Fibroblast of the conjunctiva (primary cell): ENCODE measurements at regions not wholly inside any gene's neighbourhood (a gene's known extent, or its start where the extent isn't known, plus 50 kb on each side); places are given as distances from the start of the nearest gene placed in this dataset.

Source experiments
- DNase-seq: peaks from one replicate; pipeline ENCODE4 v3.0.0-alpha.2; 2010; ENCODE audit warnings: low read depth

DNA sequence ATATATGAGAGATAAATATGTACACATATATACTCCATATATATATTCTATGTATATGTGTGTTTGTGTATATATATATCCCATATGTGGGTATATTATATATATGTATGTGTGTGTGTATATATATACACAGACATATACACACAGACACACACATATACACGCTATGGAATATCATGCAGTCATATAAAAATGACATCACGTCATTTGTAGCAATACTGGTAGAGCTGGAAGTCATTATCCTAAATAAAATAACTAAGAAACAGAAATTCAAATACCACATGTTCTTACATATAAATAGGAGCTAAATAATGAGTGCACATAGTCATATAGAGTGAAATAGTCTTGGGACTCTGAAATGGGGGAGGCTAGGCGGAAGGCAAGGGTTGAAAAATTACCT, 1000.2 kb downstream of the LRFN5 start:
- DNase-seq: no peak

- DNase-seq: no peak
Observed at GRCh38 chr14:42602336-42602845, 995.7 kb downstream of the LRFN5 start.

GRCh38 chr14:42572032-42572431, 965.4 kb downstream of the LRFN5 start:
- DNase-seq: no peak

DNA sequence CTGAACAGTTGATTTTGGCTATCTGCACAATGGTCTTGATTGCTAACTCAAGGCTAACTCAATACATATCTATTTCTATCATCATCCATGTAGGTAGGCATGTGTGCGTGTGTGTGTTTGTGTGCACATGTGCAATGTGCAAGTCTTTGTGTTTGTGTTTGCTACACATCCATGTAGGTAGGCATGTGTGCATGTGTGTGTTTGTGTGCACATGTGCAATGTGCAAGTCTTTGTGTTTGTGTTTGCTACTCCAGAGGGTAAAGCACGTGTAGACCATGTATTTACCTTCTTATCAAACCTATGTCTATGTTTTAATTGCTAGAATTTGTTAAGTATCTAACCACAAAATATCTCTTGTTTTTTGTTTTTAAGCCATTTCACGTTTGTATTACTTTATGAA, 962.6 kb downstream of the LRFN5 start:
- no peak for DNase-seq

- no peak for DNase-seq
Observed at GRCh38 chr14:42565556-42565955, 958.9 kb downstream of the LRFN5 start.

- no peak for DNase-seq
Observed at GRCh38 chr14:42563313-42563712, 956.6 kb downstream of the LRFN5 start.

DNA sequence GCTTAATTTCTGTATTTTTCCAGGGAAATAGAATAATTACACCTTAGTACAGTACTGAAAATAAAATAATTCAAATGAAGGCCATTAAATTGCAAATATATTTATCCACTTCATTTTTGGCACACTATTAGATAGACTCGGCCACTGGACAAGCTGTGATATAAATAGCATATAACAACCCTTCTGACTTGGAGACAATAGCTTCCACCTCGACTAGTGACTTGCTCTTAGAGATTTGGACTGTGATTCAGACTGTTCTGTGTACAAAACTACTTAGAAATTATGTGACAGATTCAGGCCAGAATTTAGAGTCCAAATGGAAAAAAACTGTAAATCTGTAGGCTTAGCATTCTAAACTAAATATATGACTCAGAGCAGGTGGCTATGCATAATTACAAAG, 949.9 kb downstream of the LRFN5 start:
- no peak for DNase-seq

GRCh38 chr14:42555365-42555764, 948.7 kb downstream of the LRFN5 start:
- no peak for DNase-seq

DNA sequence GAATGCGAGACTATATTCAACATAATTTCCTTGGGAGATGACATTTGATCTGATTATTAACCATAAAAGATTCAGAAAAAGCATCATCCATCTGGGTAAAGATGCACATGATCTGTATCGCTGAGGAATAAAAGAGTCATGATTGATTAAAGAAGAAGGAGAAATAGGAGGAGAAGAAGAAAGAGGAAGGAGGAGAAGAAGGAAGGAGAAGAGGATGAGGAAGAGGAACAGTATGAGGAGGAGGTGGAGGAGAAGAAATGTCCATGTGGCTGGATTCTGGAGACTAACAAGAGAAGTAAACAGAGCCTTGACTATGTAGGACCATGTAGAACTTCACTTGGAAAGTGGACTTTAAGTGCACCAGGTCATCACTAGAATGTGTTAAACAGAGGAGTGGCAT, 947.4 kb downstream of the LRFN5 start:
- no peak for DNase-seq

GRCh38 chr14:42550310-42550709, 943.6 kb downstream of the LRFN5 start:
- no peak for DNase-seq

- no peak for DNase-seq
Observed at GRCh38 chr14:42548349-42548748, 941.7 kb downstream of the LRFN5 start.

- DNase-seq: no peak
Observed at GRCh38 chr14:42545636-42546035, 939.0 kb downstream of the LRFN5 start.

GRCh38 chr14:42541535-42542001, 934.9 kb downstream of the LRFN5 start:
- peak; percentile 31 for DNase-seq

GRCh38 chr14:42535397-42535796, 928.7 kb downstream of the LRFN5 start:
- DNase-seq: no peak

GRCh38 chr14:42533476-42533875, 926.8 kb downstream of the LRFN5 start:
- DNase-seq: no peak

DNA sequence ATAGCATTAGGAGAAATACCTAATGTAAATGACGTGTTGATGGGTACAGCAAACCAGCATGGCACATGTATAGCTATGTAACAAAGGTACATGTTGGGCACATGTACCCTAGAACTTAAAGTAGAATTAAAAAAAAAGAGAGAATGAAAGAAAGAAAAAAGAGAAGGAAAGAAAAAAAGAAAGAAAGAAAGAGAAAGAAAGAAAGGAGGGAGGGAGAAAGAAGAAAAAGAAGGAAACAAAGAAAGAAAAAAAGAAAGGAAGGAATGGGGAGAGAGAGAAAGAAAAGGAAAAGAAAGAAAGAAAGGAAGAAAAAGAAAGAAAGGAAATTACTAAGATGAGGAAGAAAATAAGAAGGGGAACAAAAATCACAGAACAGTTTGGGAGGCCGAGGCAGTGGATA, 925.5 kb downstream of the LRFN5 start:
- DNase-seq: no peak

DNA sequence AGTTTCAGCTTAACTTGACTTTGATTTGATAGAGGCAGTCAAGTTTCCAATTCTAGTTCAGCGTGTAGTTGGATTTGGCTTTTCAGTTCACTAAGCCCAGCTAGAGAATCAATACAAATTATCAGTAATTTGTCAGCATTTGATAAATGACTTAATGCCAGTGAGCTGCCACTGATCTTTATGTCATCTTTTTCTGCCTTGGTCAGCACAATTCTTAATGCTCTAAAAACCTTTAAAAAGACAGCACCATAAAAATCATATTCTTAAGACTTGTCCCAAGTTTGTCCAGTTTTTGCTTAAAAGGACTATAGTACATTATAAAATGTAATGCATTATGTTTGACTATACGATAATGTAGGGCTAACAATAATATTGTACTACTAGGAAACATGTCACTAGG, 920.5 kb downstream of the LRFN5 start:
- DNase-seq: no peak

- DNase-seq: no peak
Observed at GRCh38 chr14:42523666-42524065, 917.0 kb downstream of the LRFN5 start.

DNA sequence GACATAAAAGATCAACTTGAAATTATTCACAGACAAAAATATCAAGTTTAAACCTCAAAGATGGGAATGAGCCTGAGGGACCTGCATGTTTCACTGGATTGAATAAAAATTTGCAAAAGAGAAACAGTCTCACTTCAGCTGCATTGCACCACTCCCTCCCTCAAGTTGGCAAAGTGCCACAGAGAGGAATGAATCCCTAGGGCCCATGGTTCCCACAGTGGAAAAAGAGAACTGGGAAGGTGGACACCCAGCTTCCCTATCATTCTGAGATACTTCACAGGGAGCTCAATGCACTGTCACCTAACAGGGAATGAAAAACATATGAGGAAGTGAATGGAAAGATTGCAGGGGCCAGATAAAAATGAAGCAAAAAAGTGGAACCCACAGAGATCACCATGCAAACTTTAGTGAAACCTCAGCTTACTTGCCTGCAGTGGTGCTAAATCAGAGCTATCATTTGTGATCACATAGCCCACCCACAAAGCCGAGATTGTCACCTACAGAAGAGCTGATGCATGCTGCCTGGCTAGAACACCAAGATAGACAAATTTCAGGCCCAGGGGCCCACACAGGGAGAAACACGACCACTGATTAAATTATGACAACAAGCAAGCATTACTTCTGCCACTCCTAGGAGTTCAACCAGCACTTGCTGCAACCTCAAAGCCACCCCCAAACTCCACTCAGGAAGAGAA, 911.3 kb downstream of the LRFN5 start:
- DNase-seq: no peak

GRCh38 chr14:42513837-42514236, 907.2 kb downstream of the LRFN5 start:
- DNase-seq: no peak

DNA sequence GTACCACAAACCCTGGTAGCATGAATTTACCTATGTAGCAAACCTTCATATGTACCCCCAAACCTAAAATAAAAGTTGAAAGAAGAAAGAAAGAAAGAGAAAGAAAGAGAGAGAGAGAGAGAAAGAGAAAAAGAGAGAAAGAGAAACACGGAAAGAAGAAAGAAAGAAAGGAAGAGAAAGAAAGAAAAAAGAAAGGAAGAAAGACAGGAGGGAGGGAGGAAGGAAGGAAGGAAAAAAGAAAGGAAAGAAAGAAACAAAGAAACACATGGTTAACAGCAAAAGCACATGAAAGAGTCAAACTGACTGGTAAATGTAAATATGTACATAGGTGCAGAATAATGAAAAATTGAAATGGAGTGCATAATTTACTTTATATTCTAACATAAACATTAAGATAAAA, 903.4 kb downstream of the LRFN5 start:
- no peak for DNase-seq

- no peak for DNase-seq
Observed at GRCh38 chr14:42508209-42508946, 901.7 kb downstream of the LRFN5 start.

DNA sequence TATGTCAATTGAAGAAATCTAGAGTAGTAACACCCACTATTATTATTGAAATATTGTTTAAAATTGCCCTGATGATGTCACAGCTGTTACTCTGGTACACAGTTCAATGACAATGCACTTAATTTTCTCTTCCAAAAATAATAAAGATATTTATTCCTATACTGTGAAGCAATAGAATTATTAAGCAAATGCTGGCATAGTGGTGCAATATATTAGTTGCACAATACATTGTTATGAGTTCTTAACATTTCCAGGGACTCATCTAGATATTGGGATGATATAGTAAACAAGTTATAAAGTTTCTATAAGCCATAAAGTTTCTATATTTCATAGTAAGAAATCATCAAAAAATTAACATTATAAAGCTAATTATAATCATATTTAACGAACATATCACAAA, 897.8 kb downstream of the LRFN5 start:
- DNase-seq: no peak

DNA sequence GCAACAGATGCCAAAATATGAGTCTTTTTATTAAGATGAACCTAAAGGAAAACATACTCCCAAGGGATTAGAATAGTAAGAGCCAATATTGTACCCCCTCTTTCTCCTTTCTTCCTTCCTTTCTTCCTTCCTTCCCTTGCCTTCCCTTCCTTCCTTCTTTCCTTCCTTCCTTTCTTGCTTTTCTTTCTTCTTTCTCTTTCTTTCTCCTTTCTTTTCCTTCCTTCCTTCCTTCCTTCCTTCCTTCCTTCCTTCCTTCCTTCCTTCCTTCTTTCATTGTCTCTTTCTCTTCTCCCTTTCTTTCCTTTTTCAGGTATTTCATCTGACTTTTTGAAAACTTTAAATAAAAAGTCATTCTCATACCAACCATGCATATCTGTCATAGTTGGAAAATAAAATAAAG, 892.5 kb downstream of the LRFN5 start:
- DNase-seq: no peak
